M059J (cell line): ENCODE measurements at regions not wholly inside any gene's neighbourhood (a gene's known extent, or its start where the extent isn't known, plus 50 kb on each side); places are given as distances from the start of the nearest gene placed in this dataset.
A peak's percentile ranks its signal among the peaks of the same experiment; 100 is the strongest.

Experiments used
- DNase-seq: peaks from one replicate; pipeline ENCODE4 v3.0.0-alpha.2; 2012; ENCODE audit warnings: low read depth

- DNase-seq, result no peak
These were observed 189.8 kb downstream of the SH3BP4 start for GRCh38 chr2:235141411-235142128.

- no peak for DNase-seq
These were observed 190.8 kb downstream of the SH3BP4 start for GRCh38 chr2:235142601-235143000.

- DNase-seq, result no peak
These were observed 192.0 kb downstream of the SH3BP4 start for GRCh38 chr2:235143789-235144188.

GRCh38 chr2:235144291-235144690 is 192.5 kb downstream of the SH3BP4 start:
- no peak for DNase-seq

- no peak for DNase-seq
These were observed 194.4 kb downstream of the SH3BP4 start for GRCh38 chr2:235146206-235146605.

GRCh38 chr2:235146871-235147565 is 195.2 kb downstream of the SH3BP4 start:
- no peak for DNase-seq

GRCh38 chr2:235148201-235149170 is 196.7 kb downstream of the SH3BP4 start:
- no peak for DNase-seq

- DNase-seq, result peak; percentile 11
These were observed 197.4 kb downstream of the SH3BP4 start for GRCh38 chr2:235149240-235149659.

GRCh38 chr2:235149736-235150135 is 197.9 kb downstream of the SH3BP4 start:
- no peak for DNase-seq

GRCh38 chr2:235151152-235151551 is 199.3 kb downstream of the SH3BP4 start:
- no peak for DNase-seq

GRCh38 chr2:235155163-235155562 is 203.3 kb downstream of the SH3BP4 start:
- DNase-seq, result no peak

- DNase-seq, result no peak
These were observed 204.2 kb downstream of the SH3BP4 start for GRCh38 chr2:235156055-235156454.

GRCh38 chr2:235157746-235158482 is 206.1 kb downstream of the SH3BP4 start:
- DNase-seq, result no peak

GRCh38 chr2:235160281-235160810 is 208.5 kb downstream of the SH3BP4 start:
- no peak for DNase-seq

GRCh38 chr2:235161565-235161964 is 209.7 kb downstream of the SH3BP4 start:
- DNase-seq, result no peak

- peak; percentile 59 for DNase-seq
These were observed 210.4 kb downstream of the SH3BP4 start for GRCh38 chr2:235162082-235162836.

- no peak for DNase-seq
These were observed 211.0 kb downstream of the SH3BP4 start for GRCh38 chr2:235162837-235163197.

GRCh38 chr2:235165136-235165535 is 213.3 kb downstream of the SH3BP4 start:
- DNase-seq, result no peak

- no peak for DNase-seq
These were observed 213.8 kb downstream of the SH3BP4 start for GRCh38 chr2:235165631-235166030.

- DNase-seq, result peak; percentile 6
These were observed 216.6 kb downstream of the SH3BP4 start for GRCh38 chr2:235168174-235168979.
